Osteocyte (in vitro differentiated cells): ENCODE measurements at regions not wholly inside any gene's neighbourhood (a gene's known extent, or its start where the extent isn't known, plus 50 kb on each side); places are given as distances from the start of the nearest gene placed in this dataset.

ENCODE experiments used
- DNase-seq: peaks from one replicate; pipeline ENCODE4 v3.0.0; 2021; ENCODE audit warnings: mixed read lengths; ENCODE audit not compliant: unreplicated experiment; ENCODE audit errors: extremely low spot score
- H3K27ac Mint-ChIP-seq: one replicate; pipeline ENCODE4 v1.8.0; 2021; ENCODE audit warnings: mild to moderate bottlenecking, mixed read lengths; ENCODE audit not compliant: unreplicated experiment
- H3K27me3 Mint-ChIP-seq: one replicate; pipeline ENCODE4 v1.8.0; 2021; ENCODE audit warnings: mixed read lengths; ENCODE audit not compliant: unreplicated experiment
- H3K36me3 Mint-ChIP-seq: one replicate; pipeline ENCODE4 v1.8.0; 2021; ENCODE audit warnings: mixed read lengths; ENCODE audit not compliant: unreplicated experiment
- H3K4me1 Mint-ChIP-seq: one replicate; pipeline ENCODE4 v1.8.0; 2021; ENCODE audit warnings: mixed read lengths; ENCODE audit not compliant: unreplicated experiment
- H3K4me3 Mint-ChIP-seq: one replicate; pipeline ENCODE4 v1.8.0; 2021; ENCODE audit warnings: mild to moderate bottlenecking, moderate library complexity, mixed read lengths; ENCODE audit not compliant: unreplicated experiment
- H3K9me3 Mint-ChIP-seq: one replicate; pipeline ENCODE4 v1.8.0; 2021; ENCODE audit warnings: mixed read lengths; ENCODE audit not compliant: unreplicated experiment
- TF ChIP-seq, protein P1 (sequence below): fragments of 200-600 bp; sonication (generic); IDR thresholded peaks from 2 replicates; pipeline ENCODE4 v1.5.0; 2021; ENCODE audit warnings: antibody characterized with exemption, mild to moderate bottlenecking, moderate library complexity

DNA sequence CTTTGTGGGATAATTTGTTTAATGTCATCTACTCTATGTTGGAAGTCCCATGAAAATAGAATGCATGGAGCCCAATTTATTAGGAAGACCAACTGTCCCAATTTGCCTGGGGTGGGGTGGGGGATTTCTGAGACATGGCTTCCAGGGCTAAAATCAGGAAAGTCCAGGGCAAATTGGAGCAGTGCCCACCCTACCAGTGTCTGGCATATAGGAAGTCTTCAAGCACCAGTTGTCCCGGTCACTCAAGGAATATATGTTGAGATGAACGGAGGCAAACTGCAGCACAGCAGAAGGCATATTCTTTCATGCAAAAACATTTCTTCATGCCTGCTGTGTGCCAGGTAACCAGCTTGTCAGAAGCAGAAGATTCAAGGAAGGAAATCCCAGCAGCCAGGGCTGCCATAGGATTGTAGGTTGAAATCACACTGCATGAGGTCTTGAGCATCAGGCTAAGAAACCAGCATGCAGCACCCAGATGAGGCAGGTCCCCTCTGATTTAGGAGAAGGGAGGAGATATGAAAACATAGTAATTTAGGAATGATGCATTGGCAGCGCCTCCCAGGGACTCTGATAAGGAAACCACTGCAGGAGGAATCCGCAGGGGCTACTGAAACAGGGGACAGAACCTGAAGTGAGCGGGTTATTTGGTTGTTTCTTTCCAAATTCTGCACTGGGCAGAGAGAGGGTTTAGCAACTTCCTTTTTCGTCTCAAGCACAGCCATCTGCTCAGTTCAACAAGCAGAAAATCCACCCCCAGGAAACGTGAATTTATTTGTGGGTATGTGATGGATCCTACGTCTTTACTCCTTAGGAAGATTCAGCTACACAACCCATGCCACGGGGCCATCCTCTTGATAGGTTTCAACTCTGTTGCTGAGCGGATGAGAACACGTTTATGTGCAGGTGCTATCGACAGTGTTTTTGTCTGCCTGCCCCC is 112.6 kb upstream of the CPEB4 start:
- TF ChIP-seq, protein P1, sequence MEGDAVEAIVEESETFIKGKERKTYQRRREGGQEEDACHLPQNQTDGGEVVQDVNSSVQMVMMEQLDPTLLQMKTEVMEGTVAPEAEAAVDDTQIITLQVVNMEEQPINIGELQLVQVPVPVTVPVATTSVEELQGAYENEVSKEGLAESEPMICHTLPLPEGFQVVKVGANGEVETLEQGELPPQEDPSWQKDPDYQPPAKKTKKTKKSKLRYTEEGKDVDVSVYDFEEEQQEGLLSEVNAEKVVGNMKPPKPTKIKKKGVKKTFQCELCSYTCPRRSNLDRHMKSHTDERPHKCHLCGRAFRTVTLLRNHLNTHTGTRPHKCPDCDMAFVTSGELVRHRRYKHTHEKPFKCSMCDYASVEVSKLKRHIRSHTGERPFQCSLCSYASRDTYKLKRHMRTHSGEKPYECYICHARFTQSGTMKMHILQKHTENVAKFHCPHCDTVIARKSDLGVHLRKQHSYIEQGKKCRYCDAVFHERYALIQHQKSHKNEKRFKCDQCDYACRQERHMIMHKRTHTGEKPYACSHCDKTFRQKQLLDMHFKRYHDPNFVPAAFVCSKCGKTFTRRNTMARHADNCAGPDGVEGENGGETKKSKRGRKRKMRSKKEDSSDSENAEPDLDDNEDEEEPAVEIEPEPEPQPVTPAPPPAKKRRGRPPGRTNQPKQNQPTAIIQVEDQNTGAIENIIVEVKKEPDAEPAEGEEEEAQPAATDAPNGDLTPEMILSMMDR: no peak
- no peaks in the 10 kb centered on the region for H3K27me3 Mint-ChIP-seq
- DNase-seq: no peak
- no peaks in the 10 kb centered on the region for H3K9me3 Mint-ChIP-seq
- H3K4me1 Mint-ChIP-seq: peaks cover 3% of the 10 kb centered on the region
- no peaks in the 10 kb centered on the region for H3K36me3 Mint-ChIP-seq
- no peak overlapping the region for H3K4me3 Mint-ChIP-seq
- no peak overlapping the region for H3K27ac Mint-ChIP-seq

DNA sequence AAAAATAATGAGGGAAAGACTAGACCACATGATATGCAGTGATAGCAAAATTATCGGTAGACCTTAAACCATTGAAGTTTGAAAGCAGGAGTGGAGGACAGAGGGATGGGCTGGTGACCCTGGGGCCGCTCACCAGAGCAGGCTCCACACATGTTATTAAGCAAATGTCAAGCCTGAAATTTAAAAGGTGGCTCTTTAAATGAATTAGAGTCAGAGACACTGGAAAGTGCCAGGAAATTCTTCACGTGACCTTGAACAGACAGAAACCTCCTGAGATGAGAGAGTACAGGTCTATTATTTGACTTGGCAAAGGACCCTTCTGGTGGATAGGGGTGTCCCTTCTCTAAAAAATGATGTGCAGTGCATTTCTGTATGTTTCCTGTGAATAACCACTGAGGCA is 111.0 kb upstream of the CPEB4 start:
- H3K4me3 Mint-ChIP-seq: no peak overlapping the region
- H3K27ac Mint-ChIP-seq: no peak overlapping the region
- H3K4me1 Mint-ChIP-seq: peaks cover 16% of the 10 kb centered on the region
- TF ChIP-seq, protein P1: no peak
- H3K27me3 Mint-ChIP-seq: no peaks in the 10 kb centered on the region
- no peak for DNase-seq
- H3K36me3 Mint-ChIP-seq: no peaks in the 10 kb centered on the region
- H3K9me3 Mint-ChIP-seq: no peaks in the 10 kb centered on the region

DNA sequence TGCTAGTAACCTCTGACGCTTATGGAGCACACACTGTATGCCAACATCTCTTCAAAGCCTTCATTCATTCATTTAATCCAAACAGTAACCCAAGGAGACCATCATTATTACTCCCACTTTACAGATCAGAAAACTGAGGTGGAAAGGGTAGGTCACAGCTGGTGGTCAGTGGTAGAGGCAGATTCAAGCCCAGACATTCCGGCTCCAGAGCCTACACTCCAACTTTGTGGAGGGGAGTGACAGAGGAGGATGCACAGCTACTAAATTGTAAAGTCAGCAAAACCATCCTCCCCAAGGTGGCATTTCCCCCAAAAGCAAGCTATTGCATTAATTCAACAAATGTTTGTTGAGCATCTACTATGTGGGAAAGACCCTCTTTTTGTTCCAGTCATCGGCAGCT is 110.5 kb upstream of the CPEB4 start:
- DNase-seq: no peak
- peaks cover 21% of the 10 kb centered on the region for H3K4me1 Mint-ChIP-seq
- H3K27ac Mint-ChIP-seq: no peak overlapping the region
- H3K9me3 Mint-ChIP-seq: no peaks in the 10 kb centered on the region
- no peak overlapping the region for H3K4me3 Mint-ChIP-seq
- TF ChIP-seq, protein P1: no peak
- H3K36me3 Mint-ChIP-seq: no peaks in the 10 kb centered on the region
- no peaks in the 10 kb centered on the region for H3K27me3 Mint-ChIP-seq

DNA sequence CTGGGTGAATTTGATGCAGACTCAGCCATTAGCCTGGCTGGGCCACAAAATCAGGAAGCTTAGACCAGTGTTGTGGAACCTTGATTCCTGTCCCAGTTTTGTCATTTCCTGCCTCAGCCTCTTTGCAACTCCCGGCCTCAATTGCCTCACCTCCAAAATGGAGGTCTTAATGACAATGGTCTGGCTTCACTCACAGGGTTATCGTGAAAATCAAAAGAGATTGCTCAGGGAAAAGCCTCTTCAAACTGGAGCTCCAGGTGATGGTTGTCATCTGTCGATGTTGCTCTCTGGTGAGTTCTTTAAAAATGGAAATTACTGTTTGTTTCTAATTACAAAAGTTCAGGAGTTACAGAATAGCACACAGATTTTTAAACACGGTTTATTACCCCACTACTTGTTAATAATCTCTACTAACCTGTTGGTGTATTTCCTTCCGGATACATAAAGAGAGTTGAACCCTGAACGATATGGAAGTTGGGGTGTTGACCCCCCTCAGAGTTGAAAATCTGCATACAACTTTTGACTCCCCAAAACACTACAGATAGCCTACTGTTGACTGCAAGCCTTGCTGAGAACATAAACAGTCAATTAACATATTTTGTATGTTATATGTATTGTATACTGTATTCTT is 109.9 kb upstream of the CPEB4 start:
- Mint-ChIP-seq H3K4me1 (peaks cover 26% of the 10 kb centered on the region), H3K9me3 (no peaks in the 10 kb centered on the region), H3K4me3 (no peak overlapping the region), H3K27me3 (no peaks in the 10 kb centered on the region), H3K27ac (no peak overlapping the region), H3K36me3 (no peaks in the 10 kb centered on the region)
- no peak for DNase-seq
- TF ChIP-seq, protein P1: no peak

DNA sequence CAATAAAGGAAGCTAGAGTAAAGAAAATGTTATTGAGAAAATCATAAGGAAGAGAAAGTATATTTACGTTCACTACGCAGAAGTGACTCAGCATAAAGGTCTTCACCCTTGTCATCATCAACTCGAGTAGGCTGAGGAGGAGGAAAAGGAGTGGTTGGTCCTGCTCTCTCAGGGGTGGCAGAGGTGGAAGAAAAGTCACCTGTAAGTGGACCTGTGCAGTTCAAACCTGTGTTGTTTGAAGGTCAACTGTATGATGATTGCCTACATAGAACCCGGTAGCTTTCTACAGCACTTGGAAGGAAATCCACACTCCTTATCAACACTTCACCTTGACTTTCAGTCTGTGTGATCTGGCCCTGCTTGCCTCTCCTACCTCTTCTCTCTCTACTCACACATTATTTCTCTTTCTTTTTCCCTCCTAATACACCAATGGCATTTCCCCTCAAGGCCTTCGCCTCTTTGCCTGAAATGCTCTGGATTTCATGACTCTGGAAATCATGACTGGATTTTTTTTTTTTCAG is 109.3 kb upstream of the CPEB4 start:
- no peak for DNase-seq
- no peaks in the 10 kb centered on the region for H3K36me3 Mint-ChIP-seq
- H3K9me3 Mint-ChIP-seq: no peaks in the 10 kb centered on the region
- H3K4me3 Mint-ChIP-seq: no peak overlapping the region
- TF ChIP-seq, protein P1: no peak
- H3K4me1 Mint-ChIP-seq: peaks cover 31% of the 10 kb centered on the region
- no peak overlapping the region for H3K27ac Mint-ChIP-seq
- H3K27me3 Mint-ChIP-seq: no peaks in the 10 kb centered on the region
